Skeletal muscle tissue (tissue), 3 donors: ENCODE measurements at regions not wholly inside any gene's neighbourhood (a gene's known extent, or its start where the extent isn't known, plus 50 kb on each side); places are given as distances from the start of the nearest gene placed in this dataset.

ENCODE experiments used
- H3K27ac ChIP-seq: one replicate; pipeline ENCODE4 v1.7.0; 2013; ENCODE audit warnings: mild to moderate bottlenecking, low read depth, low read length, inconsistent platforms
- H3K27me3 ChIP-seq, 3 donors: one replicate each; pipeline ENCODE4 v1.7.0; 2013; ENCODE audit warnings: low read length in 3 of 3; ENCODE audit not compliant: control insufficient read depth in 3 of 3, insufficient read depth in 3 of 3
- H3K36me3 ChIP-seq, 3 donors: one replicate each; pipeline ENCODE4 v1.7.0; 2013; ENCODE audit warnings: low read length in 3 of 3; ENCODE audit not compliant: control insufficient read depth in 3 of 3, insufficient read depth in 3 of 3
- H3K4me1 ChIP-seq, 3 donors: one replicate each; pipeline ENCODE4 v1.7.0; 2013; ENCODE audit warnings: low read length in 3 of 3, mild to moderate bottlenecking in 3 of 3; ENCODE audit not compliant: control insufficient read depth in 3 of 3, insufficient read depth in 3 of 3
- H3K4me3 ChIP-seq, 3 donors: one replicate each; pipeline ENCODE4 v1.7.0; 2013; ENCODE audit warnings: low read length in 3 of 3
- H3K9ac ChIP-seq, 3 donors: one replicate each; pipeline ENCODE4 v1.7.0; 2013; ENCODE audit warnings: low read length in 3 of 3, mild to moderate bottlenecking in 3 of 3, moderate library complexity in 2 of 3, low read depth in 1 of 3
- H3K9me3 ChIP-seq, 3 donors: one replicate each; pipeline ENCODE4 v1.7.0; 2013; ENCODE audit warnings: low read length in 3 of 3; ENCODE audit not compliant: control insufficient read depth in 3 of 3
- donor health status: Osteomylitis.

- Histone ChIP-seq H3K4me3 (no peak overlapping the region), H3K9me3 (no peaks in the 10 kb centered on the region), H3K27me3 (no peaks in the 10 kb centered on the region), H3K27ac (no peak overlapping the region), H3K36me3 (no peaks in the 10 kb centered on the region), H3K9ac (no peak overlapping the region), H3K4me1 (no peaks in the 10 kb centered on the region)
These were observed 70.1 kb upstream of the PICALM start for GRCh38 chr11:86138958-86139357.

DNA sequence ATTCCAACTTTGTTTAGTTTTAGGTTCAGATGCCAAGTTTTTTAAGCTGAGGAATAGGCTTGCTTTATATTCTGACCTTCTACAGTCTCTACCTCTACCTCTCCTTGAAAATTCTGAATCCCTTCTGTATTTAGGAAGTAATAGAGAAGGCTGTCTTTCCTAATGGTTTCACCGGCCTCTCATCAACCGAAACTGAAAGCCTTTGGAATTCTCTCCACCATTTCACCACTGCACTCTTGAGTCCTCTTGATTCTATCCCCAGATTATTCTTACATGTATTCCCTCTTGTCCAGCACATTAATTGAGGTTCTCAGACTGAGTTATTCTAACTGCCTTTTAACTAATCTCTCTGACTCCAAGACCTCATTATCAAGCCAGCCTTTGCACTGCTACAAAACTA, 67.7 kb upstream of the PICALM start:
- no peaks in the 10 kb centered on the region for H3K27me3 ChIP-seq
- H3K9me3 ChIP-seq = no peaks in the 10 kb centered on the region
- H3K4me1 ChIP-seq = no peaks in the 10 kb centered on the region
- H3K27ac ChIP-seq = no peak overlapping the region
- no peak overlapping the region for H3K4me3 ChIP-seq
- H3K36me3 ChIP-seq = no peaks in the 10 kb centered on the region
- no peak overlapping the region for H3K9ac ChIP-seq

- Histone ChIP-seq H3K27ac (no peak overlapping the region), H3K36me3 (no peaks in the 10 kb centered on the region), H3K27me3 (no peaks in the 10 kb centered on the region), H3K4me1 (no peaks in the 10 kb centered on the region), H3K4me3 (no peak overlapping the region), H3K9ac (no peak overlapping the region), H3K9me3 (no peaks in the 10 kb centered on the region)
These were observed 66.4 kb upstream of the PICALM start for GRCh38 chr11:86135319-86135714.

- no peak overlapping the region for H3K9ac ChIP-seq
- no peak overlapping the region for H3K27ac ChIP-seq
- no peaks in the 10 kb centered on the region for H3K36me3 ChIP-seq
- H3K4me3 ChIP-seq = no peak overlapping the region
- no peaks in the 10 kb centered on the region for H3K9me3 ChIP-seq
- no peaks in the 10 kb centered on the region for H3K27me3 ChIP-seq
- H3K4me1 ChIP-seq = no peaks in the 10 kb centered on the region
These were observed 65.9 kb upstream of the PICALM start for GRCh38 chr11:86134580-86135318.

DNA sequence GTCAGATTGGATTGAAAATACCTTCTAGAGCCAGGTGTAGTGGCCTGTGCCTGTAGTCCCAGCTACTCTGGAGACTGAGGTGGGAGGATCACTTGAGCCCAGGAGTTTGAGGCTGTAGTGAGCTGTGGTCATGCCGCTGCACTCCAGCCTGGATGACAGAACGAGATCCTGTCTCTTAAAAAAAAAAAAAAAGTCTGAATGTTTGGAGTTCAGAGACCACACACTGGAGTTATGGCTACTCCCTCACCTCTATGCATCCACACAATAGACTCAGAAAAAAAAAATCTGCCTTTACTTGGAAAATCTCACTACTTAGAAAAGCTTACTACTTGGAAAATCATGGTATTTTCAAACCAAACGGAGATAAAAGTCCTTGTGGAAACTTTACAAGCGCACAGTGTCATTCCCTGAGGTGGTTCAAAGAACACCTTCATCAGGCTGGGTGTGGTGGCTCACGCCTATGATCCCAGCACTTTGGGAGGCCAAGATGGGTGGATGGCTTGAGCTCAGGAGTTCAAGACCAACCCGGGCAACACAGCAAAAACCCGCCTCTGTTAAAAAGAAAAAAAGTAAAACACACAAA, 63.9 kb upstream of the PICALM start:
- Histone ChIP-seq H3K27ac (no peak overlapping the region), H3K4me3 (no peak overlapping the region), H3K4me1 (no peaks in the 10 kb centered on the region), H3K9ac (no peak overlapping the region), H3K27me3 (no peaks in the 10 kb centered on the region), H3K9me3 (no peaks in the 10 kb centered on the region), H3K36me3 (no peaks in the 10 kb centered on the region)

- H3K9me3 ChIP-seq = no peaks in the 10 kb centered on the region
- no peak overlapping the region for H3K4me3 ChIP-seq
- no peaks in the 10 kb centered on the region for H3K27me3 ChIP-seq
- no peaks in the 10 kb centered on the region for H3K36me3 ChIP-seq
- H3K9ac ChIP-seq = no peak overlapping the region
- no peaks in the 10 kb centered on the region for H3K4me1 ChIP-seq
- no peak overlapping the region for H3K27ac ChIP-seq
These were observed 61.1 kb upstream of the PICALM start for GRCh38 chr11:86129740-86130540.

- Histone ChIP-seq H3K36me3 (no peaks in the 10 kb centered on the region), H3K4me1 (no peaks in the 10 kb centered on the region), H3K4me3 (no peak overlapping the region), H3K9me3 (no peaks in the 10 kb centered on the region), H3K27ac (no peak overlapping the region), H3K9ac (no peak overlapping the region), H3K27me3 (no peaks in the 10 kb centered on the region)
These were observed 60.0 kb upstream of the PICALM start for GRCh38 chr11:86128914-86129313.

GRCh38 chr11:86126862-86127261, 58.0 kb upstream of the PICALM start:
- H3K36me3 ChIP-seq = no peaks in the 10 kb centered on the region
- H3K4me3 ChIP-seq = no peak overlapping the region
- H3K27me3 ChIP-seq = no peaks in the 10 kb centered on the region
- no peak overlapping the region for H3K27ac ChIP-seq
- H3K9me3 ChIP-seq = no peaks in the 10 kb centered on the region
- no peaks in the 10 kb centered on the region for H3K4me1 ChIP-seq
- H3K9ac ChIP-seq = no peak overlapping the region

DNA sequence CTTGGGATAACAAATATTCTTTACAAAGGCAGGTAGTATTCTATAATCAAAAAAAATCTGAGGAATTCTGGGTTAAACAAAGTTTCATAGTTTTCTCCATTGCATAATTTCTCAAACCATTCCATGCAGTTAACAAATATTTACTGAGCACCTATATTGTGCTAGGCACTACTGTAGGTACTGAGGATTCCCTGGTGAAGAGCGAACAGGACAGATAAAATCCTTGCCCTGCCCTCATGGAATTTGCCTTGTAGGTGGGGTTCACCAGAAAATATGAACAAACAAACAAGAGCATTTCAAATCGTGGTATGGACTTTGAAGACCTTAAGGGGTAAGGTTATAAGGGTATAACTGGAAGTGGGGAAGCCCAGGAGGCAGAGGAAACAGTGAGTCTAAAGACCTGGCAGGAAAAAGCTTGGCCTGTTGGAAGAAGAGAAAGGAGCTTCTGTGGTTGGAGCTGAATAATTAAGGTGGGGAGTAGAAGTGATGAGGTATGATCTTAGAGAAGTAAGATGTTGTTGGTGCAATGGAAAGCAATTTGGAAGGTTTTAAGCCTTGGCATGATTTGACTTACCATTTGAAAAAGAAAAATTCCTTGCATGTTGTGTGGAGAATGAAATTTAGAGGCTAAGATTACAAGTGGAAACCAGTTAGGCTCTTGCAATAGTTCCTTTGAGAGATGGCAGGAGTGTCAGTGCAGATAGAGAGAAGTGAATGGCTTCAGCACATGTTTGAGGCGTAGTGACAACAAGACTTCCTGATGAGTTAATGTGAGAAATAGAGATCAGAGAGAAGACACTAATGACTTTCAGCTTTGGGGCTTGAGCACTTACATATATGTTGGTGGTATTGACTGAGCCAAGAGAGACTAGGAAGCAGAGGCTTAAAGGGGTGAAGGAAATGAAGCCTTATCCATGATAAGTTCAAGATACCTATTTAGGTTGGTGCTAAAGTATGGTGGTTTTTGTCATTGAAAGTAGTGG, 55.7 kb upstream of the PICALM start:
- H3K27me3 ChIP-seq = no peaks in the 10 kb centered on the region
- no peak overlapping the region for H3K27ac ChIP-seq
- no peak overlapping the region for H3K4me3 ChIP-seq
- H3K9ac ChIP-seq = no peak overlapping the region
- H3K9me3 ChIP-seq = no peaks in the 10 kb centered on the region
- H3K36me3 ChIP-seq = no peaks in the 10 kb centered on the region
- H3K4me1 ChIP-seq = no peaks in the 10 kb centered on the region
